SIG-M5 (cell line): ENCODE measurements at regions not wholly inside any gene's neighbourhood (a gene's known extent, or its start where the extent isn't known, plus 50 kb on each side); places are given as distances from the start of the nearest gene placed in this dataset.
"Not testable (repeated sequence)": the region's sequence is repeated elsewhere in the genome, so short reads cannot be mapped to it uniquely, and the experiment has no call there.

Experiments used
- DNase-seq: peaks from one replicate; lab custom pipeline; 2025; lab: John Stamatoyannopoulos, UW

DNA sequence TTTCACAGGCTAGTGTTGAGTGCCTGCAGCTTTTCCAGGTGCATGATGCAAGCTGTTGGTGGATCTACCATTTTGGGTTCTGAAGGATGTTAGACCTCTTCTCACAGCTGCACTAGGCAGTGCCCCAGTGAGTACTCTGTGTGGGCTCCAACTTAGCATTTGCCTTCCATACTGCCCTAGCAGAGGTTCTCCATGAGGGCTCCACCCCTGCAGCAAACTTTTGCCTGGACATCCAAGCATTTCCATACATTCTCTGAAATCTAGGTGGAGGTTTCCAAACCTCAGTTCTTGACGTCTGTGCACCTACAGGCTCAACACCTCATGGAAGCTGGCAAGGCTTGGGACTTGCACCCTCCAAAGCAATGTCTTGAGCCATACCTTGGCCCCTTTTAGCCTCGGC is 1205.4 kb upstream of the SPRY2 start:
- DNase-seq, result not testable (repeated sequence)

DNA sequence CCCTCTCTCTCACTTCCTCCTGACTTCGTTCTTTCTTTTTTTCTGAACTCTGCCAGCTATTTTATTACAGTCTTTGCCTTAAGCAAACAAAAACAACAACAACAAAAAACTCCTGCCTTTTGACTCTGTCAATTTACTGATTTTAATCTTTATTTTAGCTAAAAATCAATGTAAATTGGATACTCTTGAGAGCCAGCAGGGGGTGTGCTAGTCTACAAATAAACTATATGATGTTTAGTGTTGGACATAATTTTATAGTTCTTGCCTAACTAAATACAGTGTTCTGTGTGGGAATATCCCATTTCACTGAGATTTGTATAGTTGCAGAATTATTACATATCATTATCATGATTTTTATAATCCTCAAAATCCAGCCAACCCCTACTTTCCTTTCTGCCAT is 1199.9 kb upstream of the SPRY2 start:
- DNase-seq, result no peak

DNA sequence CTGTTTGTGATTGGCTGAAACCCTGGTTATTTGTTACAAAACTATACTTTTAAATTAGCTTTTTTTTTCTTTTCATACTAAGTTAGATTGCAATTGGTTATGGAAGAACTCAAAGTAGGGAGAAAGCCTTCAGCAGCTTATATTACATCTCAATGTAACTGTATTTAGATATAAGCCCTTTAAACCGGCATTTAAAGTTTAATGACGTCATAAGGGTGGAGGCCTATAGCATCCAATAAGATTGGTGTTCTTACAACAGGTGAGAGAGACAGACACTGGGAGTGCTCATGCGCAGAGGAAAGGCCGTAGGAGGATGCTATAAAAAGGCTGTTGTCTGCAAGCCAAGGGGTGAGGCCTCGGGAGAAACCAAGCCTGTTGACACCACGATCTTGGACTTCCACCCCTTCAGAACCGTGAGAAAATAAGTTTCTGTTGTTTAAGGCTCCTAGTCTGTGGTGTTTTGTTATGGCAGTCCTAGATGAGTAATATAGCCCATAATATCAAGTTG is 1198.8 kb upstream of the SPRY2 start:
- no peak for DNase-seq

DNA sequence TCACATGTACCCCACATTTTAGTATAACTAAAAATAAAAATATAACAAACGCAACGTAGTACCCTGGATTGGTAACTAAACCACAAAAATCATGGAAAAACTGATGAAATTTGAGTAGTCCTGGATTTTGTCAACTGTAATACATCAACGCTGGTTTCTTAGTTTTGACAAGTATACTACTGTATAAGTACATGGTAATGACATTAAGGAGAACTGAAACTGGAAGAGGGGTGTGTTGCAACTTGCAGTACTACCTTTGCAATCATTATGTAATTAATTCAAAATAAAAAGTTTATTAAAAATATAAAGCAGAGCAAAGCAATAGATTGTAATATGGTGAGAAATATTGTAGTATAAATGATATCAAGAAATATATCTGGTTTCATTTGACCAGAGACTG is 1158.0 kb upstream of the SPRY2 start:
- DNase-seq, result peak; percentile 2

DNA sequence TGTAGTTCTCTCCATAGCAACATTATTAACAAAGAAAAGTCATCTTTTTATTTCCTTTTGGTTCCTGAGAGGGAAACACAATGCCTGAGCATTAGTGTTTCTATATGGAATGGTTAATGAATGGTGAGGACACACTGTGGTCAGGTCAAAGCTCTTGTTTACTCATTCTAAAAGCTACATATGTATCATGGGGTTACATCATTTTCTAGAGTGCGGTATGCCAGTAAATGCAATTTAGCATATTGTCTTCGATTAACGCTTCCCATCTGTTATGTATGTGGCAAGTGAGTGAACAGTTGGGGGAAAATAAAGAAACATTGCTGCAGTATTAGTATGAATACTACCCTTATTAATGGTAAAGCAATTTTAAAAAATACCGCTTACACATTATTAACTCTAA is 1152.2 kb upstream of the SPRY2 start:
- no peak for DNase-seq

DNA sequence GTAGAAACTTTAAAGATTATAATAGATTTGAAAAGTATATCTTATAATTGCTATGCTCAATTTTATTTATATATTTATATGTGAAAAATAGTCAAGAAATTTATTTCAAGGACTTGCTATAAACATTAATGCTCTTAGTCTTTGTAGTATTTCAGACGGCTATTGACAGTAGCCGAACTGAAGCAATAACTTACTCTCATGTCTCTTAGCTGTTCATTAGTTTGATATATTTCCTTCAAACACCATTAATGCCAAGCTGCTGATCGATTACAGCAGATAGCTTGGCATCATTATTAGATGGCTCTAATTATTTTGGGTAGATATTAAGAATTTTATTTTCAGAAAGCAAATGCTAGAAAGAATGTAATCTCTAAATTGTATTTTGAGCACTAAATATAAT is 1151.5 kb upstream of the SPRY2 start:
- no peak for DNase-seq

DNA sequence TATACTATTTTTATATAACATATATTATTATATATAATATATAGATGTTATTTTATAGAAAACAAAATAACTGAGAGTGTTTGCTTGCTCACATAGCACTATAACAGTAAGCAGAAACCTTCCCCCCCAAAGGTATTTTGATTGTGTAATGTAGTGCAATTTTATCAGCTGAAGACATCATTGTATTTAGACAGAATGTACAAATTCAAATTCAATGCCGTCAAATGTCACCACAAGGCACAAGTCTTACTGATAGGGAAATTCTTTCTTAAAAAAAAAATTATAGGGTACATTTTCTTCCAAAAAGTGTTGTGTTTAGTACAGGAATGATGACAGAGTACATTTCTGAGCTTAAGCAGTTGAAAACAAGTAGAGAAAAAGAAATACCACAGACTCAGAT is 1147.1 kb upstream of the SPRY2 start:
- DNase-seq, result no peak

DNA sequence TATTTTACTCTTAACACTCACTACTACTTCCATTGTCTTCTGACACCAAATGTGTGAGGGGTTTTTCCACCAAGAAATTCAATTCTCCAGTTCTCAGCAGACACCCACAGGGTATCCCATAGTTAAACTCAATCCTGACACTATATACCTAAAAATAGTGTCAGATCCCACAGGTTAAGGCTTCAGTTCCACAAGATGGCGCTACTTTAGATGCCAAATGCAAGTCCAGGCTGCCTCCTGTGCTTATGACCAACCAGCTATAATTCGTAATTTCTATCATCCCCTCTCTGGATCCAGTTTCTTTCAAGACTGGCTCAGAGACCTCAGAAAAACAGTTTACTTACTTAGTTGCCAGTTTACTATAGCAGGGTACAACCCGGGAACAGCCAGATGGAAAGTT is 1146.2 kb upstream of the SPRY2 start:
- no peak for DNase-seq

DNA sequence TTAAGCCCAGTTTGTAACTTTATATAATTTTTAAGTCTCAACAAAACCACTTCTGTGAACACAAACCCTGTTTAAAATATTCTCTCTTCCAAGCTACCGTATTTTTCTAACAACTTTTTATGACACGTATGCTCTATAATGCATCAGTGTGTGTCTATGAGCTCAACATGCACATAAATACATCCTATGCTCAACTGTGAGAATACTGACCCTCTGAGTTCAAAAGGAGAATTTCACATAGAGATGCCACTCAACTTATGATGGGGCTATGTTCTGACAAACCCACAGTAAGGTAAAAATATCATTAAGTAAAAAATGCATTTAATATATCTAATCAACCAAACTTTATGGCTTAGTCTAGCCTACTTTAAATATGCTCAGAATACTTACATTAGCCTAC is 1139.7 kb upstream of the SPRY2 start:
- no peak for DNase-seq

DNA sequence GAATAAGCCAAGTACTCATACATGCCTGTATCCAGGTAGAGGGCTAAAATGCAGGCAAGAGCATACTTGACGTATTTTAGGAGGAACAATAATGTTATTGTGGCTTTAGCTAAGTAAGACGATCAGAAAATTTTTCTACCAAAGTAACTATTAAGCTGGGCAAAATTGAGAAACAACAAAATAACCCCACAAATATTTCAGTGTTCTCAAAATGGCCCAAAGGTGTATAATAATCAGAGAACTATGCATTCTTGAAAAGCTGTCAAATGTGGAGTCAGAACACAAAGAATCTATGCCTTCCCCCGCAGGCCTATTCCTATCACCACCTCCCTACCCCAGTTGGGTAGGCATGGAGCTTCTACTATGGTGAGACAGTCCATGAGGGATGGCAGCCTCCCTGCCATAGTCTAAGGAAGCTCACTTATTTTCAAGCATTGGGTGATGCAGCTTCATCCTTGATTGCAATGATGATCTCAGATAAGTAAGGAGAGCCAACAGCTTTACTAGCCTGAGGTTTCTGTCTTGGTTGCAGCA is 1132.5 kb upstream of the SPRY2 start:
- DNase-seq, result no peak

DNA sequence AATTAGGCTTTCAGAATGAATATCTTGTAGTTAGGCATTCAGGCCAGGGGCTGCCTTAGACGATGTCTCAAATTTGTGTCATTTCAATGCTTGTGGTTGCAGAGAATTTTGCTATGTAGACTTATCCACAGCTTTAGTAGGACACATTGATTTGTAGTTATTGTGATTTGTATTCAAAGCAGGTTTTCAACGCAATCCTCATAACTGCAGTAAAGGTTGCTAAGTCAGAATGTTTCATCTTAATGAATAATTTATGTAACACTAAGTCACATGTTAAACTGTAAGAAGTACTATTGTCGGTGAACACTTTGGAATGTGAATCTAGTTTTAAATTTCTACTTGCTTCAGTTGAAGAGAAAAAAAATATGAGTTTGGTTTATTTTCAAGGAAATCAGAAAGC is 1117.2 kb upstream of the SPRY2 start:
- DNase-seq, result no peak

DNA sequence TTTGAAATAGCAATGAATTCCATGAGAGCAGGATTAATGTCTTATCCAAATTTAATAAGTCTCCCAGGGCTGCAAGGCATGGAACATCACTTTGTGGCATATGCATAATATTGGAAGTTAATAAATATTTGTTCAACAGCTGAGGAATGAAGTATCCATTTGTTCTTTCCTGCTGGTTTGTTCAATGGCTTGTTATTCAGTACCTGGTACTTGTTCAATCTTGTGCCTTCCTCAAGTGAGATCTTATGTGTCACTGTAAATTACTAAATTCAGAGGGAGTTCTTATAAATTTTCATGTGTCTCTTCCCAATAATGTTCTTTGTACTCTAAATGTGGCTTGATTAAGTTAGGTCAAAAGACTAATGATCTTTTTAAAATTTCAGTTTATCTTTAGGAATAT is 1105.5 kb upstream of the SPRY2 start:
- DNase-seq, result no peak

DNA sequence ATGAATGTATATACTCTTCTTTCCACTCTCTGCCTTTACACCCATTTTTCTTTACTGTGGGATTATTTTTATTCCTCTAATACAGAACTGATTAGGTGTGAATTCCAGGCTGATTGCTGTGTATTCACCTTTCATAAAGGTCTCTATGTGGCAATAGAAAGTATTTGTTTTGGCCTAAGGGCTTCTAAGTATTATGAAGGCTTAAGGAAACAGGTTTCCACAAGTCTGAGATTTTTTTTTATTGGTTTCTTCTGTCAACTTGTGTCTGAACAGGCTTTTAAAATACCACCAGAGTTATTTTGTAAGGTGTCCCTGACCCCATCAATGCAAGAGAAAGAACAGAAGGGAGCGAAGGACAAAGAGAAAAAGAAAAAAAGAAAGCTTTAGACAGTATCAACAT is 1102.0 kb upstream of the SPRY2 start:
- no peak for DNase-seq

DNA sequence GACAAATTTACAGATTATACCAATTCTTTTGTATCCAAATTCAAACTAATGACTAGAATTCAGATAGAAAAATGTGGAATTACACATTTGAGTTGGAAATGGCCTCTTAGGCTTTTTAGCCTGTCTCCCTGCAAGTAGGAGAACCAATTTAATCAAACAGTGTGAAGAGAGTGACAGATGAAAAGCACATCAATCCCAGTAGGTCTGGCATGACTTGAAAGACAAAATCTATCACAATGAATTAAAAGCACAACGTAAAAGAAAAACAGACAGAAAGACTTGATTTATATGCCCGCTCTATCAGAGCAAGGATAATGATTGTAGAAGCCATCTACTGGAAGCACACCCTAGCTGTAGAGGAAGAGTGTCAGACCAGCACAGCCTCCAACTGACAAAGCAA is 1084.4 kb upstream of the SPRY2 start:
- no peak for DNase-seq

DNA sequence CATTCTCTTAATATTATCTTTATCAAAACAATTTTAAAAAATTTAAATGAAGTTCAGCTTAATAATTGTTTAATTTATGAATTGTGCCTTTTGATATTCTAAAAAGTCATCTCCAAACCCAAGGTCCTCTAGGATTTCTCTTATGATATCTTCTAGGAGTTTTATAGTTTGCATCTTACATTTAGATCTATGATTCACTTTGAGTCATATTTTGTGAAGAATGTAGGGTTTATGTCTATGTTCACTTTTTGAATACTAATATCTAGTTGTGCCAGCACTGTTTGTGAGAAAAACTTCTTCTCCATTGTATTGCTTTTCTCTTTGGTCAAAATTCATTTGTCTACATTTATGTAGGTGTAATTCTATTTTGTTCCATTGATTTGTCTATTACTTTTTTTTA is 1068.4 kb upstream of the SPRY2 start:
- no peak for DNase-seq

DNA sequence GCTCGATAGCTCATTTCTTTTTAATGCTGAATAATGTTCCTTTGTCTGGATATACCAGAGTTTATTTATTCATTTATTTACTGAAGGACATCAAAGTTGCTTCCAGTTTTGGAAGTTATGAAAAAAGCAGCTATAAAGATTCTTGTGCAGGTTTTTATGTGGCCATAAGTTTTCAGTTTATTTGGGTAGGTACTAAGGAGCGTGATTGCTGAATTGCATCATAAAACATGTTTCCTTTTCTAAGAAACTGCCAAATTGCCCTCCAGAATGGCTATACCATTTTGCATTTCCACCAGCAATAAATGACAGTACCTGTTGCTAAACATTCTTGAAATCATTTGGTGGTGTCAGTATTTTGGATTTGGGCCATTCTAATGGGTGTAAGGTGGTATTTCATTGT is 1067.7 kb upstream of the SPRY2 start:
- no peak for DNase-seq

DNA sequence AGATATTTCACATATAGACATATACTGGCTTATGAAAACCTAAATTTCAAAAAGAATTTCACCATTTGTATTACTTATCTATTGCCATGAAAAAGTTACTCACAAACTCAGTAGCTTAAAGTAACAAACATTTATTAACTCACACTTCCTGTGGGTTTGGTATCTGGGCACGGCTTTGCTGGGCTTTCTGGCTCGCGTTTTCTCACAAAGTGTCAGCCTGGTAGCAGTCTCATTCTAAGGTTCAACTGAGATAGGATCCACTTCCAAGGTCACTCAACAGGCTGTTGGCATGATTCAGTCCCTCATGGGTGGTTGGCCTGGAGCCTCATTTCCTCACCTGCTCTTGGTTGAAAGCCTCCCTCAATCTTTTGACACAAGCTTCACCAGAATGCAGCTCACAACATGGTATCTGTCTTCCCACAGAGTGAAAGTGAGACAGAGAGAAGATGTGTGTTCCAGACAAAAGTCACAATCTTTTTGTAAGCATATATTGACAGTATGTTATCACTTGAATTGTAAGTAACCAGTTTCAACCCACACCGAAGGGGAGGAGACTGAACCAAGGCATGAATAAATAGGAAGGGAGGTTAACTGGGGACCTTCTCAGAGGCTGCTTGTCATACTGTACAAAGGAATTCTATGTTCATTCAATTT is 1065.8 kb upstream of the SPRY2 start:
- no peak for DNase-seq

DNA sequence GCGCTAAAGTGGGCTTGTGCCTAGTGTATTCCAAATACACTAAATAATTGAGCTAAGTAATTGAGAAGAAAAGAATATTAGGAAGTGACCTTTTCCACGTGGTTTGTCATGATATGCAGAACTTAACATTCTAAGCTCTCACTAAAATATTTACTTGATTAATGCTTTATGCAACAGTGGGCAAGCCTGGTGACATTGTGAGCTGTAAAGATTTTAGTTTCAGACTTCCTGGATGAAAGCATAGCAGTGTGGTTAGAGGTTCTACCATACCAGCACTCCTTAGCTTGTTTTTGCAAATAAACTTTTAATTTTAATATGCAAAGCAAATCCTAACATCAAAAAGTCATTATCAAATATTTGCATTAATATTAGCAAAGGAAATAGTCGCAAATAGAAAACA is 1065.1 kb upstream of the SPRY2 start:
- DNase-seq, result no peak

DNA sequence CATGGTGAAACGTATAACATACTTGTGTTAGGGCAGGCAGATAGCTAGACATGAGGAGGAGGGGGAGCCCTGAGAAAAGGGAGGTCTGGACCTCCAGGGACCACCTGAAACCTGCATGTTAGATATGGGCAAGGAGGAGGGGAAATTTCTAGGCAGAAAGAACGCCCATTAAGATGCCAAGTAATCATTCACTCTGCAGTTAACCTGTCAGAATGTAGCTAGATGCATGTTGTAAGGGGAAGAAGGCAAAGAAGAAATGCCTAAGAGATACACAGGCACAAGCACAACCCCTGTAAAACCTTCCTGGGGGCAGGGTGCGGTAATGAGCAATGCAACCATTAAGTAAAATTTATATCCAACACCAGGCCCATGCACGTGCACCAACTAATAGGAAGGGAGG is 1055.3 kb upstream of the SPRY2 start:
- no peak for DNase-seq

DNA sequence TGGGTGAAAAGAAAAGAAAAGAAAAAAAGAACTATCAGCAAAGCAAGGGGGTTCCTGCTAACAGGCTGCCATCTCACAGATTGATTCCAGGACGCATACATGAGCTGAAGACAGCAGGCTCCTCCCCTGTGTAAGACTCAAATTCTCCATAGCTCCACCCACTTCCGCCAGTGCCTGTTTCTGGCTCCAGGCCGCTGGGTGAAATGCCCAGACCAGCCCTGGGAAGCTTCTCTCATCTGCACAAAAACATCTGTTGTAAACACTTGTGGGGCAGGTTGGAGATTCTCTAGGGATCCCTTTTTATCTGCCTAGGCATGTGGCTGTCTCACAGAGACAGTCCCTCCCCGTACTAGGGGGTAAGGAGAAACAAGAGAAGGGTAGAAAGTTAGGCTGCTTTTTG is 1054.4 kb upstream of the SPRY2 start:
- DNase-seq, result no peak

DNA sequence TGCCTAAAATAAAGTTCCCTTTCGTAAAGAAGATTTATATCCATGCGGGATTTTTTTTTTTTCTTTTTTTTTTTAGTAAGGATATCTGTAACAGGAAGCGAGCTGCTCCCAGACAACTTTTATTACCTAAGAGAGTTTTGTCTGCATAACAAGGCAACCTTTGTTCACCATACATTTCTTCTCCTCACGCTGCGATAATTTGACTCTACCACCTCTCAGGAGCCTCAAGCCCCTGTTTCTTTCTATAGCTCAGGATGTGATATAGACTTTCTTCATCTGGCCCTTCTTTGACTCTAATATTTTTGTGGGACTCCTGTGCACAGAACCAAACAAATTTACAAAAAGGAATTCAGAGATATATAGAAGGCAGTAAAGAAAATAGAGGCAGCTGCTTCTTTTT is 1053.7 kb upstream of the SPRY2 start:
- no peak for DNase-seq

DNA sequence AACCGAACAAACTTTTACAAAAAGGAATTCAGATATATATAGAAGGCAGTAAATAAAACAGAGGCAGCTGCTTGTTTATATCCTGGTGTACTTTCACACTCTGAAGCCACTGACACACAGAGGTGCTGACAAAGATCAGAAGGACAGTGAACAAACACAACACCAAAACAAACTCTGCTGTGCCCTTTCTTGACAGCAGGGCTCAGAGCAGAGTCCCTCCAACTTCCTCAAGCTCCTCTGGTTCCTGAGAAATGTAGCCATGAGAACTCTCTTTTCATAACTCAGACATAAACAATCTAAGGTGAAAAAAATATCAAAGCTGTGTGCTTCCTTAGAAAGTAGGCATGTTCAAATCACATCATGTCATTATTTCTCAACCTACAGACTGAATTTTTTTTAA is 1052.8 kb upstream of the SPRY2 start:
- DNase-seq, result no peak

DNA sequence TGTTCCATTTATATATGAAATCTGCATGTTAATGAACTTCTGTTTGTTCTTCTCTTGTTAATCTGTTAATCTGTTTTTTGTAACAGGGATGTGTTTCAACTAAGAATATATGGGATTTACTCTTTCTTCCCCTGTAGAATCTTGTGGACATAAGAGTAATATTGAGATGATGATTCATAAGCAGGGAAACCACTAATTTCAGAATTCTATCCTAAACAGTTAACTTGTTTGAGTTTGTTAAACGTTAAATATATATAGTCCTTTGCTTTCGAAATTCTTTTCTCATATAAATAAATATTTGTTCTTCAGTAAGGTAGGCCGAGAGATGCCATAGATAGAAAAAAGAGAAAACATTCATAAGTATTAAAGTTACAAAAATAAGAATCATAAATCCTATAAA is 1052.2 kb upstream of the SPRY2 start:
- no peak for DNase-seq

DNA sequence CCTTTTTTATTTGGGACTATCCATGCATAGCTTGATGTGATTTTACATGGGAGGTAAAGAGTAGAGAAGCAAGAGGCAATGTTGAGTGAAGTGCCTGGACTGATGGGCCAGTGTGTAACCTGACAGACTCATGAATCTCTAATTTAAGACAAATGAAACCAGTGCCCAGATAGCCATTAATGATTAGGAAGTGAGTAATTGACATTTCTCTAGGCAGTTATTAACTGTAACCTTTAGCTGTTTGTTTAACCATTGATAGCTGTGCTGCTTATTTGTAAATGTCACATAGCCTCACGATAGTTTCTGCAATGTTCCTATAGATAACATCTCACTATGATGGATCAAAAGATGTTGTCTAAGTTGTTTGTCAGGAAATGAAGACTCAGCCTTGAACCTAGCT is 1047.5 kb upstream of the SPRY2 start:
- DNase-seq, result no peak
